Limb (tissue), 2 donors: ENCODE measurements at regions not wholly inside any gene's neighbourhood (a gene's known extent, or its start where the extent isn't known, plus 50 kb on each side); places are given as distances from the start of the nearest gene placed in this dataset.

Experiments used
- DNase-seq, 2 donors: peaks; one replicate each; pipeline ENCODE4 v3.0.0-alpha.2; 2016; ENCODE audit errors: extremely low spot score in 2 of 2

- DNase-seq: no peak
These were observed 112.5 kb upstream of the GHITM start for GRCh38 chr10:84026821-84027257.

DNA sequence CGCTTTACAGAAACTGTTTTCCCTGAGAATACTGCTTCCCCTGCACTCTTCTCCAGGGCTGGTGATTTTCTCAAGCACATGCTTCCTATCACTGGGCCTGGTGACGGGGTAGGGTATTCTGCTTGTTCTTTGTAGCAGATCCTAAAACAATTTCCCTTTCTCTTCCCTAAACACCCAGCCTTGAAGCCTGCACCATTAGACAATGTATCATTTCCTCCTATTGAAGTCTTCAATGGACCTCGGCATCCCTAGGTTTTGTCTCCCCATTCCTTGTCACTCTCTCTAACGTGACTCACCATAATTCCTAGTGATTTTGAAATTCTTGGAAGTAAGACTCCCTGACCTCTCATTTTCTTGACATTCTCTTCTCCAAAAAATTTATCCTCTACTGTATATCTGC lies 109.5 kb upstream of the GHITM start:
- no peak for DNase-seq

DNA sequence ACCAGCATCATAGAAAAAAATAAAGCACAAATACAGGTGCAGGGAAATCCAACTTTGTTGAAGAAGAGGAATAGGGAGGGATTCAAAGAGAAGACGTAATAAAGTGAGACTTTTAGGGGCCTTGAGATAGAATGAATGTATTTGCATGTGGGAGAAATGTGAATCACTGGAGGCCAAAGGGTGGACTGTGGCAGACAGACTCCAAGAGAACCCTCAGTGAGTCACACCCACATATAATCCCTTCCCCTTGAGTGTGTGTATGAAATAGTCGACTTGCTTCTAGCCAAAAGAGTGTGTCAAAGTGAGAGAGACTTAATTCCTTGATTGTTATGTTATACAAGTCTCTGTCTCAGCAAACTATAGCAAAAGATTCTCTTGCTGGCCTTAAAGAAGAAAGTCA lies 101.3 kb upstream of the GHITM start:
- DNase-seq: no peak

DNA sequence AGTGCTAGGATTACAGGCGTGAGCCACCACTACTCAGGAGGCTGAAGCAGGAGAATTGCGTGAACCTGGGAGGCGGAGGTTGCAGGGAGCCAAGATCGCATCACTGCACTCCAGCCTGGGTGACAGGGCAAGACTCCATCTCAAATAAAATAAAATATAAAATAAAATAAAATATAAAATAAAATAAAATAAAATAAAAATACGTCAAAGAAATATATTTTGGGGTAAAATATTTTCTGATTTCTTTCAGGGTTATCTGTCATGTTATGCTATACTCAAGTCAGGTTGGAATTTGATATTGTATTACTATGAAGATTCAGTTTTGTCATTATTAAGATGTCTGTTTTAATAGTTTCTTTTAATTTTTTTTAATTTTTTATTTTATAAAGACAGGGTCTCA lies 99.4 kb upstream of the GHITM start:
- no peak for DNase-seq

GRCh38 chr10:84047258-84048010 lies 91.9 kb upstream of the GHITM start:
- DNase-seq: no peak

DNA sequence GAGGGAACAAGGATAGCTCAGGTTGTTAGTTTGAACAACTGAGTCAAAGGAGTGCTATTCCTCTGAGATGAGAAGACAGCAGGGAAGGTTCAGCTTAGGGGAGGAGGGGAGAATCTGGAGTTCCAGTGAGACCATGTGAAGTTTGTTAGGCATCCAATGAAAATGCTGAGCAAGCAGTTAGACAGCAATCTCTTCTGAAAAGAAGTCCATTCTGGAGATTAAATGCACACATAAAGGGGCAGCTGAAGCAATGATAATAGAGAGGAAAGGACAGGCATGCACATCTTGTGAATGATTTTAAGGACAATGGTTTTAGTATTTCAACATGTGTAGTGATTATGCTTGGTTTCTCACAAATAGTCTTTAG lies 89.7 kb upstream of the GHITM start:
- DNase-seq: no peak

- no peak for DNase-seq
These were observed 85.7 kb upstream of the GHITM start for GRCh38 chr10:84053626-84054025.

DNA sequence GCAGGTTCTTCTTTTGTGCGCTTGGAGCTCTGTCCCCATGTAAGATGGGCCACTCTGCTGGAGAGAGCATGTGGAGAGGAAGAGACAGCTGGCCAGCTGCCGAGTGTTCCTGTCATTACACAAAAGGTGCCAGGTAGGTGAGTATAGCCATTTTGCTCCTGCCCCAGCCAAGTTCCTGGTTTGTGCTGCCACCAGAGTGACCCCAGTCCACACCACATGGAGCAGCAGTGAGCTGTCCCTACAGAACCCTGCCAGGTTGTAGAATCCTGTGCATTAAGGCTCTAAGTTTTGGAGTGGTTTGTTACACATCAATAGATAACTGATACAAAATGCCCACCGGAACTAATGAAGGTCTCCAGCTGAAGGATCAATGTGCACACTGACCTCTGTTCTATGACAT lies 84.6 kb upstream of the GHITM start:
- no peak for DNase-seq

GRCh38 chr10:84059526-84059925 lies 79.8 kb upstream of the GHITM start:
- DNase-seq: no peak

DNA sequence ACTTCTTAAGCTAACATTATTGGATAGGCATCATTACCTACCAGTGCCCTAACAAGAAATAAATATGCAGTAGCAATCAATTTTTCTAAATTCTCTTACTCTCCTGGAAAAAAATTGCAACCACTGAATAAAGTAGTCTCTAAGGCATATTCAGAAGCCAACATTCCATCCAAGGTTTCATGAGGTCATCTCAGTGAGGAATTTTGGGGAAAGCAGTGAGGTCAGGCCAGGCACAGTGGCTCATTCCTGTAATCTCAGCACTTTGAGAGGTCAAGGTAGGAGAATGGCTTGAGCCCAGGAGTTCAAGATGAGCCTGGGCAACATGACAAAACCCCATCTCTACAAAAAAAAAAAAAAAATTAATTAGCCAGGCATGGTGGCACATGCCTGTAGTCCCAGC lies 75.9 kb upstream of the GHITM start:
- DNase-seq: no peak

DNA sequence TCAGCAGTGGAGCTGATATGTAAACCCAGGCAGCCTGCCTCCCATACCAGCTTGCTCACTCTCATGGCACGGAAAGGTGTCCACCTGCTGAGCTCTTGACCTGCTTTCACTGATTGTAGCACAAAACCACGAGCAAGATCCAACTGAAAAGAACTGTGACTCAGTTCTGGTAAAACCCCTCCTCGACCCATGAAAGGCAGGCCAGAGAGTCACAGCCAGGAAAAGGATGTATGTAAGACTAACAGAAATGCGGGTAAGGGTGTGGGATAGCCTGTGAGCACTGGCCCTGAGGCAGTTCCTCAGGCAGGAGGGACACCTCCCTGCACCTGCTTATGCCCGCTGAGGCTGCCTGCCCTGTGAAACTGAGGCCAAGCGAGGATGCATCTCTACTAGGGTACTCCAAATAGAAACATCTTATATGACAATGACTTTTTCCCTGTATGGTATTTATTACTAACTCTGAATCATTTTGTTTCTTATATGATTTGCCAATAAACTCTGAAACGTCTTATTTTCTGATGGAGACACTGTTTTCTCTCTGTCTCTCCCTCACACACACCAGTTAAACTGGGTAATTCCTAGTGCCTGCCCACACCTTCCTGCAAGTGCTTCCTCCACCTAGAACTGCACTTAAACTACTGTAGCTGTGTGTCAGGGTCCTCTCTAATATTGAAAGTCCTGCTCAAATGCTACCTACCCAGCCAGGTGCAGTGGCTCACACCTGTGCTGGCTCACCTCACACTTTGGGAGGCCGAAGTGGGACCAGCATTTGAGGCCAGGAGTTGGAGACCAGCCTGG lies 73.3 kb upstream of the GHITM start:
- no peak for DNase-seq

GRCh38 chr10:84074521-84074920 lies 64.8 kb upstream of the GHITM start:
- no peak for DNase-seq

DNA sequence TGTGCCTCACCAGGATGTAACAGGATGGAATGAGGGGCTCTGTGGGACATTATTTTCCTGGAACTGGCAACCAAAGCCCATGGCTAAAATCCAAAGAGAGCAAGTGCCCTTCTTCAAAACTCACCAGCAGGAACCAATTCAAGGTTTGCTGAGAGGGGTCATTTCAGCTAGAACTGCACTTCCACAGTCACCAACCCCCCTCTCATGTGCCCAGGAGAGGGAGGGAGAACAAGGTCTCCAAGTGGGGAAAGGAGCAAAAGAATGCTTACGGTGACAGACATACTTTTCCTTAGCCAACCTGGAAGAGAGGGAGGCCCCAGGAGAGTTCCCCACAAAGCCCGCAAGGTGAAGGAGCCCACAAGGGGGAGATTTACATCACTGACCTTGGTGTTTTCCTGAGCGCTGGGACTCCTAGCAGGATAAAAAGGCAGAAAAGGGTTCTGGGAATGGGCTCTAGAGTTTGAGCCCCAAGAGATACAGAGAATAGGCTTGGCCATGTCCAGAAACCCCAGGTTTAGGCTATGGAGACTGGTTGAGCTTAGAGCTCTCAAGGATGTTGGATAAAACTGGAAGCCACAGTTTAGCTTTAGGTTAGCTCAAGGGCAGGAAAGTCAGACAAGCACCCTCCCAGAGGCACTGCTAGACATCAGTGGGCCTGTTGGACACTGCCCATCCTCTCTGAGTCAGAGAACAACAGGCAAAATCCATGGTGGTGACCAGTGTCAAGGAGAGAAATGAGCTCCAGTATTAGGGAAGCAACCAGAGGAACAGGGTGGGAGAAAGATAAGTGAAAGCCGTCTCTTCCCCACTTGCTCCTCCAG lies 63.9 kb upstream of the GHITM start:
- no peak for DNase-seq

DNA sequence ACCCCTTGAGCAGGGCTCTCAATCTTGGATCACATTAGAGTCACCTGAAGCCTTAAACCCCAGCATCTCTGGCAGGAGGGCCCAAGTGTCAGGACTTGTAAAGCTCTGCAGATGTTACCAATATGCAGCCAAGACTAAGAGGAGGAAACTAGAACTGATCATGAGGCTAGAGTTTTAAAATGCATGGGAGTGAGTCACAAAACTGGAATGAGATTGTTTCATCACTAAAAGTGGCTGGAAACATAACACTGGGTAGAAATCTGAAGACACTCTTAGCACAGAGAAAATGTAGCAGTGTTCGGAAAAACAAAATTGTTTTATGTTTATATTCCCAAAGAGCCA lies 63.3 kb upstream of the GHITM start:
- no peak for DNase-seq

GRCh38 chr10:84076540-84077195 lies 62.6 kb upstream of the GHITM start:
- no peak for DNase-seq

GRCh38 chr10:84077768-84078167 lies 61.5 kb upstream of the GHITM start:
- no peak for DNase-seq

- DNase-seq: no peak
These were observed 60.5 kb upstream of the GHITM start for GRCh38 chr10:84078771-84079170.

DNA sequence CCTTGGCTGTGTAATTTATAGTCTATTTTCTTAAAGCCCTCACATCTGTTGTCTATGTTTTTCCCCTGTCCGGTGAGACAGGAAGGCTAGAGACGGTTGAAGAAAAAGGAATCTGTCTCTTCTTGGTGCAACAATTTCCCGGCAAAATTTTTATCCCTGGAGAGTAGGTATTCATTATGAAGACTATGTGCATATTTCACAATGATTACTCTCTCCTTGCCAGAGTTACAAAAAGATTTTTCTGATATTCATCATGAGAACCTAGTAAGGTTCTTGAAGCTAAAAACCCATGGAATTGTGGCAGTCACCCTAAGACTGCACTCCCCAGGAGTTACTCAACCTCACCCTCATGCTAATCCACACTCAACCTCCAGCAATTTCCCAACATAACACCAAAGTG lies 55.0 kb upstream of the GHITM start:
- no peak for DNase-seq

DNA sequence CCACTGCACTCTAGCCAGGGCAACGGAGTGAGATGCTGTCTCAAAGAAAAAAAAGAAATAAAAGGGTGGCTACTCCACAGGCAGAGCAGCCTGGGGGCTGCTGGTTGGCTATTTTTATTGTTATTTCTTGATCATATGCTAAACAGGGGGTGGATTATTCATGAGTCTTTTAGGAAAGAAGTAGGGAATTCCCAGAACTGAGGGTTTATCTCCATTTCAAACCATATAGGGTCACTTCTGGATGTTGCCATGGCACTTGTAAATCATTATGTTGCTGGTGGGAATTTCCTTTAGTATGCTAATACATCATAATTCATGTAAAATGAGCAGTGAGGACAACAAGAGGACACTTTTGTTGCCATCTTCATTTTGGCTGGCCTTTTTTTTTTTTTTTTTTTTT lies 52.1 kb upstream of the GHITM start:
- DNase-seq: no peak

DNA sequence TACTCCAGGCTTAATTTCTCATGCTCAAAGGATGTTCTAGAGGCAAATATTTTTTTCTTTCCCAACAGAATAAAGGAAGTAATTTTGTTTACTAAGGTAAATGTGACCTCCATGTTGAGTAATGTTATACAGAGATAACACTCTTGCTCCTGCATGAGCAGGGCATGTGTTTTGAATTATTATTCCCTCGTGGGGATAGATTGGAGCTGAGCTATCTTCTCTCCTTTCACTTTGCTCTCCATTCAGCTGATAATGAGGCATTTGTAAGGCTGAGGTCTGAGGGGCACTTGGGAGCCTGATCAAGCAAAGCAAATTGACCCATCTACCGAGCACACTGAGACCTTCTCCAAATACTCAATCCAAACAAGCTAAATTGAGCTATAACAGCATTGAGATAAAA lies 50.7 kb upstream of the GHITM start:
- DNase-seq: no peak

DNA sequence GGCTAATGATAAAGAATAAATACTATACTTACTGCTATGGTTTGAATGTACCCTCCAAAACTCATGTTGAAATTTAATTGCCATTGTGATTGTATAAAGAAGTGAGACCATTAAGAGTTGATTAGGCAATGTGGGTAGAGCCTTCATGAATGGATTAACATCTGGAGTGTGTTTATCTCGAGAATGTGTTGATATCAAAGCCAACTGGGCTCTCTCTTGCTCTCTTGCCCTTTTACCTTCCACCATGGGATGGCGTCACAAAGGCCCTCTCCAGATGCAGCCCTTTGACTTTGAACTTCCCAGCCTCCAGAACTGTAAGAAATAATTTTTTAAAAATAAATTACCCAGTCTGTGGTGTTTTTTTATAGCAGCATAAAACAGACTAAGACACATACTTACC lies 50.1 kb upstream of the GHITM start:
- no peak for DNase-seq
